IMR-90 (cell line): ENCODE measurements at regions not wholly inside any gene's neighbourhood (a gene's known extent, or its start where the extent isn't known, plus 50 kb on each side); places are given as distances from the start of the nearest gene placed in this dataset.

Experiments
- ATAC-seq: fragments of 200-7000 bp; cut with Tn5 transposase; 2 replicates; pipeline ENCODE4 v1.9.1; 2020; ENCODE audit warnings: low read depth, mild to moderate bottlenecking, moderate library complexity
- BruUV-seq: library from RNA; stranded (reverse); fragments of 400-500 nt; replicated peaks from 2 replicates; lab custom pipeline; 2021; lab: Mats Ljungman, UMichigan
- CTCF ChIA-PET: fragments of 300-600 bp; formaldehyde crosslinking; extraction: SDS; loops from one replicate; lab custom pipeline; 2021; ENCODE audit warnings: antibody characterized with exemption; lab: Yijun Ruan, JAX
- POLR2A ChIA-PET: fragments of 300-600 bp; sonication (Branson Sonifier 250); formaldehyde crosslinking; loops from one replicate; lab custom pipeline; 2022; ENCODE audit warnings: antibody characterized with exemption; ENCODE audit not compliant: unreplicated experiment; lab: Charles Lee
- DNase-seq: peaks from one replicate; pipeline ENCODE4 v3.0.0; 2013
- H2AFZ ChIP-seq: replicated peaks from 2 replicates; pipeline ENCODE3; 2013; ENCODE audit warnings: low read length, mild to moderate bottlenecking; ENCODE audit not compliant: poor library complexity
- H2AK5ac ChIP-seq: 2 replicates; pipeline ENCODE4 v1.6.1; 2013; ENCODE audit warnings: low read depth, low read length, inconsistent platforms
- H2AK9ac ChIP-seq: replicated peaks from 2 replicates; pipeline ENCODE3; 2013; ENCODE audit warnings: mild to moderate bottlenecking, low read depth, low read length, moderate library complexity; ENCODE audit not compliant: poor library complexity
- H2BK120ac ChIP-seq: 2 replicates; pipeline ENCODE4 v1.6.1; 2013; ENCODE audit warnings: low read depth, low read length, inconsistent platforms
- H2BK15ac ChIP-seq: 3 replicates; pipeline ENCODE4 v1.6.1; 2013; ENCODE audit warnings: low read depth, low read length, inconsistent platforms
- H2BK20ac ChIP-seq: 2 replicates; pipeline ENCODE4 v1.6.1; 2013; ENCODE audit warnings: low read depth, mild to moderate bottlenecking, inconsistent platforms, low read length, moderate library complexity
- H2BK5ac ChIP-seq: 2 replicates; pipeline ENCODE4 v1.6.1; 2013; ENCODE audit warnings: mild to moderate bottlenecking, low read depth, low read length, inconsistent platforms; ENCODE audit not compliant: poor library complexity, severe bottlenecking
- H3K14ac ChIP-seq: replicated peaks from 2 replicates; pipeline ENCODE4 v1.6.1; 2013; ENCODE audit warnings: low read depth, low read length, inconsistent platforms
- H3K18ac ChIP-seq: 2 replicates; pipeline ENCODE4 v1.6.1; 2013; ENCODE audit warnings: low read depth, low read length, control low read depth
- H3K23ac ChIP-seq: 2 replicates; pipeline ENCODE4 v1.6.1; 2013; ENCODE audit warnings: low read depth, low read length, inconsistent platforms
- H3K27ac ChIP-seq: 2 replicates; pipeline ENCODE4 v1.5.1; 2013; ENCODE audit warnings: mild to moderate bottlenecking, control low read depth, low read length; ENCODE audit not compliant: insufficient read depth
- H3K27me3 ChIP-seq: 2 replicates; pipeline ENCODE4 v1.6.1; 2013; ENCODE audit warnings: low read length; ENCODE audit not compliant: control insufficient read depth, insufficient read depth
- H3K36me3 ChIP-seq: 2 replicates; pipeline ENCODE4 v1.6.1; 2013; ENCODE audit warnings: low read length, mixed read lengths; ENCODE audit not compliant: control insufficient read depth, insufficient read depth
- H3K4ac ChIP-seq: 2 replicates; pipeline ENCODE4 v1.6.1; 2013; ENCODE audit warnings: low read depth, low read length, inconsistent platforms
- H3K4me1 ChIP-seq: 2 replicates; pipeline ENCODE4 v1.6.1; 2013; ENCODE audit warnings: low read length, mixed read lengths; ENCODE audit not compliant: control insufficient read depth, insufficient read depth
- H3K4me2 ChIP-seq: 2 replicates; pipeline ENCODE4 v1.6.1; 2013; ENCODE audit warnings: low read depth, mild to moderate bottlenecking, control low read depth, low read length, moderate library complexity
- H3K4me3 ChIP-seq: 2 replicates; pipeline ENCODE4 v1.5.1; 2013; ENCODE audit warnings: low read depth, mild to moderate bottlenecking, control low read depth, low read length, moderate library complexity; ENCODE audit not compliant: insufficient read depth
- H3K56ac ChIP-seq: 2 replicates; pipeline ENCODE4 v1.6.1; 2013; ENCODE audit warnings: low read length, inconsistent platforms; ENCODE audit not compliant: insufficient read depth; ENCODE audit errors: extremely low read depth
- H3K79me1 ChIP-seq, 2 experiments: 2 replicates each; pipeline ENCODE4 v1.6.1; 2013; ENCODE audit warnings: low read length in 2 of 2, inconsistent platforms in 1 of 2, low read depth in 1 of 2
- H3K9ac ChIP-seq: 2 replicates; pipeline ENCODE4 v1.6.1; 2013; ENCODE audit warnings: low read depth, low read length, control low read depth
- H3K9me1 ChIP-seq: 2 replicates; pipeline ENCODE4 v1.6.1; 2013; ENCODE audit warnings: low read length, inconsistent platforms; ENCODE audit not compliant: insufficient read depth
- H3K9me3 ChIP-seq: 2 replicates; pipeline ENCODE4 v1.6.1; 2013; ENCODE audit warnings: low read length; ENCODE audit not compliant: control insufficient read depth, insufficient read depth
- H4K20me1 ChIP-seq: 2 replicates; pipeline ENCODE4 v1.6.1; 2013; ENCODE audit warnings: low read length, inconsistent platforms; ENCODE audit not compliant: insufficient read depth
- H4K5ac ChIP-seq: 2 replicates; pipeline ENCODE4 v1.6.1; 2013; ENCODE audit warnings: mild to moderate bottlenecking, low read depth, low read length, control low read depth
- H4K8ac ChIP-seq, 2 experiments: 2 replicates each; pipeline ENCODE4 v1.6.1; 2013; ENCODE audit warnings: low read depth in 2 of 2, low read length in 2 of 2, control low read depth in 1 of 2, inconsistent platforms in 1 of 2
- H4K91ac ChIP-seq: 2 replicates; pipeline ENCODE4 v1.6.1; 2013; ENCODE audit warnings: low read depth, low read length, inconsistent platforms; ENCODE audit not compliant: insufficient read depth
- BHLHE40 ChIP-seq: fragments of 150-350 bp; IDR thresholded peaks from 2 replicates; pipeline ENCODE4 v1.6.1; 2016; ENCODE audit warnings: mild to moderate bottlenecking, low read depth, low read length
- CEBPB ChIP-seq: IDR thresholded peaks from 2 replicates; pipeline ENCODE4 v1.6.1; 2012; ENCODE audit warnings: low read depth, low read length, improper control_type of control experiment
- FOS ChIP-seq: fragments of 150-350 bp; IDR thresholded peaks from 2 replicates; pipeline ENCODE4 v1.6.1; 2016; ENCODE audit warnings: low read depth, low read length
- MAFK ChIP-seq: IDR thresholded peaks from 2 replicates; pipeline ENCODE4 v1.6.1; 2012; ENCODE audit warnings: low read depth, low read length, improper control_type of control experiment
- MAZ ChIP-seq: IDR thresholded peaks from 2 replicates; pipeline ENCODE4 v1.6.1; 2012; ENCODE audit warnings: low read depth, mild to moderate bottlenecking, low read length, improper control_type of control experiment, moderate library complexity, borderline replicate concordance
- MXI1 ChIP-seq: IDR thresholded peaks from 2 replicates; pipeline ENCODE4 v1.6.1; 2012; ENCODE audit warnings: low read depth, mild to moderate bottlenecking, low read length, moderate library complexity, borderline replicate concordance
- NFE2L2 ChIP-seq: fragments of 150-350 bp; IDR thresholded peaks from 2 replicates; pipeline ENCODE4 v1.6.1; 2016; ENCODE audit warnings: low read depth, mild to moderate bottlenecking, low read length
- RAD21 ChIP-seq: IDR thresholded peaks from 2 replicates; pipeline ENCODE4 v1.6.1; 2012; ENCODE audit warnings: low read length, improper control_type of control experiment
- RCOR1 ChIP-seq: IDR thresholded peaks from 2 replicates; pipeline ENCODE4 v1.6.1; 2012; ENCODE audit warnings: mild to moderate bottlenecking, low read length, improper control_type of control experiment; ENCODE audit not compliant: insufficient replicate concordance
- RFX5 ChIP-seq: IDR thresholded peaks from 2 replicates; pipeline ENCODE4 v1.8.0; 2012; ENCODE audit warnings: low read depth, mild to moderate bottlenecking, low read length, moderate library complexity
- SMC3 ChIP-seq: fragments of 150-350 bp; IDR thresholded peaks from 2 replicates; pipeline ENCODE4 v1.6.1; 2016; ENCODE audit warnings: low read depth, mild to moderate bottlenecking, antibody characterized with exemption, low read length, moderate library complexity
- WGBS, 2 experiments: methylation state at CpG; one replicate each; pipeline versions ENCODE4 v1.1.5 to v1.1.7; 2013; ENCODE audit warnings: missing lambda C conversion rate in 2 of 2; ENCODE audit not compliant: insufficient read length in 1 of 2; ENCODE audit errors: extremely low coverage in 2 of 2; 5-methylcytosine and 5-hydroxymethylcytosine counted together
- dilution Hi-C: fragments of 300-500 bp; cut with HindIII; formaldehyde crosslinking; loops from one replicate; pipeline ENCODE4 v1.14.3; 2018; ENCODE audit warnings: low sequenced_read_pairs; ENCODE audit not compliant: unreplicated experiment
- in situ Hi-C: fragments of 300-500 bp; cut with MboI; formaldehyde crosslinking; loops from 3 replicates; pipeline ENCODE4 v1.14.3; 2019; ENCODE audit warnings: low sequenced_read_pairs, inconsistent platforms, mixed read lengths
- intact Hi-C: fragments of 100-400 bp; cut with micrococcal nuclease; formaldehyde crosslinking; loops from 2 replicates; pipeline ENCODE4 v1.10.0; 2022
- TF ChIP-seq, protein P1 (sequence below): fragments of 150-350 bp; IDR thresholded peaks from 2 replicates; pipeline ENCODE4 v1.6.1; 2016; ENCODE audit warnings: low read depth, mild to moderate bottlenecking, low read length, moderate library complexity, borderline replicate concordance
- TF ChIP-seq, protein P2 (sequence below): conservative IDR thresholded peaks from 2 replicates; pipeline ENCODE4 v1.5.1; 2012; ENCODE audit warnings: mild to moderate bottlenecking, low read depth, low read length, improper control_type of control experiment
- TF ChIP-seq, protein P3 (sequence below): fragments of 150-350 bp; IDR thresholded peaks from 2 replicates; pipeline ENCODE4 v1.6.1; 2017; ENCODE audit warnings: mild to moderate bottlenecking, antibody characterized with exemption, low read length, low read depth

DNA sequence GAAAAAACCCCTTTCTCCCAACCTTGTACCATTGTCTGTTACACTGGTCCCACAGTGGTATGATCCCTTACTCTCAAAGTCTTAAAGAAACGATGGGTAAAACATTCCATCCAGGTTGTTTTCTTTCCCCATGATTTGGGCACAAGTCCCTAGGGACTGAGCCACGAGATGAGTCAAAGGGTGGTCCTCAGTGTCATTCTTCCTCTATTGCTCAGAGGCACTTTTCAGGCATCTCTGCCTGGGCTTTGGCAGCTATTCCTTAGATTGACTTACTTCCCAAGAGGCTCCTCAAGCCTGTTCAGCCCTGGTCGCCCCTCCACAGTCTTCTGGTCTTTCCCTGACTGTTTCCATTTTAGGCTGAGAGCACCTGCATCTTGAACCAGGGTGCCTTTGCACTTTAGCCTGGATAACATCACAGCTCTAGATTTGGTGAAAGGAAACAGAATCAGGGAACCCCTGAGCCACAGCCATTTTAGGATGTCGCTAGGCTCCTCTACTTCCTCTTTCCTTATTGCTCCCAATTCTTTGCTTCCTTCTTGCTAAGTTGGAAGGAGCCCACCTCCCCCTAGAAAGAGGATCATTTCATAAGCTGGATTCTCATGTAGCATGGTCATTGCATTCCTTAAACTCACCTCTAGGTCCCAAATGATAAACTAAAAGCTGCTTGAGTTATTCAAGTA lies 131.0 kb upstream of the TPRG1 start:
- Histone ChIP-seq H3K4me2 (no peak overlapping the region), H2BK120ac (no peak overlapping the region), H3K9me3 (no peaks in the 10 kb centered on the region), H3K23ac (no peak overlapping the region), H4K91ac (no peak overlapping the region), H3K27ac (no peak overlapping the region), H4K8ac (no peak overlapping the region), H2BK5ac (no peak overlapping the region), H2AK9ac (no peak overlapping the region), H3K14ac (no peak overlapping the region), H3K18ac (no peak overlapping the region), H3K9me1 (no peaks in the 10 kb centered on the region), H3K4me3 (no peak overlapping the region), H2BK20ac (no peak overlapping the region), H2AFZ (no peak overlapping the region), H2AK5ac (no peak overlapping the region), H4K5ac (no peak overlapping the region), H3K79me1 (no peaks in the 10 kb centered on the region), H4K20me1 (no peaks in the 10 kb centered on the region), H3K27me3 (no peaks in the 10 kb centered on the region), H2BK15ac (no peak overlapping the region), H3K4me1 (no peaks in the 10 kb centered on the region), H3K56ac (no peak overlapping the region), H3K9ac (no peak overlapping the region), H3K36me3 (no peaks in the 10 kb centered on the region), H3K4ac (no peak overlapping the region)
- TF ChIP-seq BHLHE40 = no peak
- TF ChIP-seq MXI1 = no peak
- TF ChIP-seq MAFK = no peak
- TF ChIP-seq, protein P1, sequence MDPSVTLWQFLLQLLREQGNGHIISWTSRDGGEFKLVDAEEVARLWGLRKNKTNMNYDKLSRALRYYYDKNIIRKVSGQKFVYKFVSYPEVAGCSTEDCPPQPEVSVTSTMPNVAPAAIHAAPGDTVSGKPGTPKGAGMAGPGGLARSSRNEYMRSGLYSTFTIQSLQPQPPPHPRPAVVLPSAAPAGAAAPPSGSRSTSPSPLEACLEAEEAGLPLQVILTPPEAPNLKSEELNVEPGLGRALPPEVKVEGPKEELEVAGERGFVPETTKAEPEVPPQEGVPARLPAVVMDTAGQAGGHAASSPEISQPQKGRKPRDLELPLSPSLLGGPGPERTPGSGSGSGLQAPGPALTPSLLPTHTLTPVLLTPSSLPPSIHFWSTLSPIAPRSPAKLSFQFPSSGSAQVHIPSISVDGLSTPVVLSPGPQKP = no peak
- TF ChIP-seq CEBPB = no peak
- TF ChIP-seq FOS = no peak
- no peak for TF ChIP-seq RFX5
- no peak for TF ChIP-seq NFE2L2
- TF ChIP-seq, protein P2, sequence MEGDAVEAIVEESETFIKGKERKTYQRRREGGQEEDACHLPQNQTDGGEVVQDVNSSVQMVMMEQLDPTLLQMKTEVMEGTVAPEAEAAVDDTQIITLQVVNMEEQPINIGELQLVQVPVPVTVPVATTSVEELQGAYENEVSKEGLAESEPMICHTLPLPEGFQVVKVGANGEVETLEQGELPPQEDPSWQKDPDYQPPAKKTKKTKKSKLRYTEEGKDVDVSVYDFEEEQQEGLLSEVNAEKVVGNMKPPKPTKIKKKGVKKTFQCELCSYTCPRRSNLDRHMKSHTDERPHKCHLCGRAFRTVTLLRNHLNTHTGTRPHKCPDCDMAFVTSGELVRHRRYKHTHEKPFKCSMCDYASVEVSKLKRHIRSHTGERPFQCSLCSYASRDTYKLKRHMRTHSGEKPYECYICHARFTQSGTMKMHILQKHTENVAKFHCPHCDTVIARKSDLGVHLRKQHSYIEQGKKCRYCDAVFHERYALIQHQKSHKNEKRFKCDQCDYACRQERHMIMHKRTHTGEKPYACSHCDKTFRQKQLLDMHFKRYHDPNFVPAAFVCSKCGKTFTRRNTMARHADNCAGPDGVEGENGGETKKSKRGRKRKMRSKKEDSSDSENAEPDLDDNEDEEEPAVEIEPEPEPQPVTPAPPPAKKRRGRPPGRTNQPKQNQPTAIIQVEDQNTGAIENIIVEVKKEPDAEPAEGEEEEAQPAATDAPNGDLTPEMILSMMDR = no peak
- no peak for TF ChIP-seq RCOR1
- TF ChIP-seq MAZ = no peak
- TF ChIP-seq, protein P3, sequence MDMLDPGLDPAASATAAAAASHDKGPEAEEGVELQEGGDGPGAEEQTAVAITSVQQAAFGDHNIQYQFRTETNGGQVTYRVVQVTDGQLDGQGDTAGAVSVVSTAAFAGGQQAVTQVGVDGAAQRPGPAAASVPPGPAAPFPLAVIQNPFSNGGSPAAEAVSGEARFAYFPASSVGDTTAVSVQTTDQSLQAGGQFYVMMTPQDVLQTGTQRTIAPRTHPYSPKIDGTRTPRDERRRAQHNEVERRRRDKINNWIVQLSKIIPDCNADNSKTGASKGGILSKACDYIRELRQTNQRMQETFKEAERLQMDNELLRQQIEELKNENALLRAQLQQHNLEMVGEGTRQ = no peak
- no peak for TF ChIP-seq SMC3
- TF ChIP-seq RAD21 = no peak
- in situ Hi-C loops (no loop called here), dilution Hi-C loops (no loop called here), intact Hi-C loops (loop anchor here (5.0 kb wide), 2 partner anchors 63 to 1298 kb away; no protein-coding TSS in a partner anchor)
- POLR2A ChIA-PET = no interaction called here
- DNase-seq = no peak
- WGBS, 2 experiments = 90% methylated on average over 2 of the region's 4 CpGs; no CpG with 5 or more reads in 1 of the 2 experiments
- no peak for ATAC-seq
- BruUV-seq = no TSS peak
- CTCF ChIA-PET = interaction anchor here (0.7 to 1.3 kb wide), 4 partner anchors 12 to 325 kb away, joined by 3 to 7 read pairs (median 4); no protein-coding TSS in a partner anchor
